Calu3 (cell line): ENCODE measurements at regions not wholly inside any gene's neighbourhood (a gene's known extent, or its start where the extent isn't known, plus 50 kb on each side); places are given as distances from the start of the nearest gene placed in this dataset.

Source experiments
- BruUV-seq: library from RNA; stranded (reverse); fragments of 400-500 nt; replicated peaks from 2 replicates; lab custom pipeline; 2021; lab: Mats Ljungman, UMichigan
- CTCF ChIA-PET: fragments of 300-600 bp; sonication (Branson Sonifier 250); formaldehyde crosslinking; loops from one replicate; lab custom pipeline; 2022; ENCODE audit warnings: antibody characterized with exemption; lab: Charles Lee
- DNase-seq: peaks from one replicate; pipeline ENCODE4 v3.0.0; 2022
- H3K27ac Mint-ChIP-seq: one replicate; pipeline ENCODE4 v1.8.0; 2022; ENCODE audit warnings: mixed read lengths; ENCODE audit not compliant: unreplicated experiment
- H3K27me3 Mint-ChIP-seq: one replicate; pipeline ENCODE4 v1.8.0; 2022; ENCODE audit warnings: mixed read lengths; ENCODE audit not compliant: unreplicated experiment
- H3K36me3 Mint-ChIP-seq: one replicate; pipeline ENCODE4 v1.8.0; 2022; ENCODE audit warnings: mild to moderate bottlenecking, moderate library complexity, mixed read lengths; ENCODE audit not compliant: insufficient read depth, unreplicated experiment
- H3K4me1 Mint-ChIP-seq: one replicate; pipeline ENCODE4 v1.8.0; 2022; ENCODE audit warnings: mild to moderate bottlenecking, low read depth, mixed read lengths; ENCODE audit not compliant: unreplicated experiment
- H3K4me3 Mint-ChIP-seq: one replicate; pipeline ENCODE4 v1.8.0; 2022; ENCODE audit warnings: mild to moderate bottlenecking, low read depth, moderate library complexity, mixed read lengths; ENCODE audit not compliant: unreplicated experiment
- H3K9me3 Mint-ChIP-seq: one replicate; pipeline ENCODE4 v1.8.0; 2022; ENCODE audit warnings: low read depth, mixed read lengths; ENCODE audit not compliant: unreplicated experiment
- CTCF ChIP-seq: fragments of 200-600 bp; IDR thresholded peaks from one replicate; pipeline ENCODE4 v1.8.0; 2022; ENCODE audit warnings: antibody characterized with exemption; ENCODE audit not compliant: unreplicated experiment
- intact Hi-C: fragments of 100-400 bp; cut with micrococcal nuclease; formaldehyde crosslinking; loops from one replicate; pipeline ENCODE4 v1.10.0; 2022; ENCODE audit not compliant: unreplicated experiment

GRCh38 chr2:180840641-180841040 is 139.8 kb upstream of the UBE2E3 start:
- no peak for TF ChIP-seq CTCF
- no peak overlapping the region for H3K4me3 Mint-ChIP-seq
- CTCF ChIA-PET, result no interaction called here
- no peak for DNase-seq
- BruUV-seq, result no TSS peak
- H3K27ac Mint-ChIP-seq, result no peak overlapping the region
- no peaks in the 10 kb centered on the region for H3K36me3 Mint-ChIP-seq
- no peaks in the 10 kb centered on the region for H3K4me1 Mint-ChIP-seq
- intact Hi-C loops, result no loop called here
- H3K27me3 Mint-ChIP-seq, result no peaks in the 10 kb centered on the region
- no peaks in the 10 kb centered on the region for H3K9me3 Mint-ChIP-seq

DNA sequence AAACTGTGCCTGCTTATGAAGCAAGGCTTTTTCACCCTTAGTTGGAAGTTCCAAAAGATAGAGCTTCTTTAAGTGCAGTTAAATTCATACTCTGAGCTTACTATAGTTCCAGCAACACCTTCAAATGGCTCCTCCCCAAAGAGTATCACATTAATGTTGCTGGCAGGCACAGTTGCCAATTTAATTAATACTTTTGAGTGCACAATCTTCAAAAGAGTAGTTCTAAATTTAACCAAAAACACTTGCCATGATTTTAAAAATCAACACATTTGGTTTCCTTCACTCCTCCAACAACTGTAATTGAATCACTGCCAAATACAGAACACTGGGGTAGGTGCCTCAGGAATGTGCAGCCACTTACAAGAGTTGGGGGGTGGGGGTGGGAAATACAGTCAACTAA is 150.6 kb upstream of the UBE2E3 start:
- intact Hi-C loops, result no loop called here
- Mint-ChIP-seq H3K4me1 (peaks cover 10% of the 10 kb centered on the region), H3K9me3 (no peaks in the 10 kb centered on the region), H3K36me3 (no peaks in the 10 kb centered on the region), H3K27ac (no peak overlapping the region), H3K27me3 (no peaks in the 10 kb centered on the region), H3K4me3 (no peak overlapping the region)
- no peak for TF ChIP-seq CTCF
- no peak for DNase-seq
- BruUV-seq, result no TSS peak
- CTCF ChIA-PET, result no interaction called here

- Mint-ChIP-seq H3K9me3 (no peaks in the 10 kb centered on the region), H3K4me3 (no peak overlapping the region), H3K36me3 (no peaks in the 10 kb centered on the region), H3K4me1 (peaks cover 10% of the 10 kb centered on the region), H3K27me3 (no peaks in the 10 kb centered on the region), H3K27ac (no peak overlapping the region)
- no peak for TF ChIP-seq CTCF
- intact Hi-C loops, result no loop called here
- BruUV-seq, result no TSS peak
- no peak for DNase-seq
- CTCF ChIA-PET, result no interaction called here
Measured at GRCh38 chr2:180829261-180829660, 151.1 kb upstream of the UBE2E3 start.

- Mint-ChIP-seq H3K9me3 (no peaks in the 10 kb centered on the region), H3K4me1 (peaks cover 10% of the 10 kb centered on the region), H3K27me3 (no peaks in the 10 kb centered on the region), H3K36me3 (no peaks in the 10 kb centered on the region), H3K4me3 (no peak overlapping the region), H3K27ac (no peak overlapping the region)
- TF ChIP-seq CTCF, result no peak
- no TSS peak for BruUV-seq
- intact Hi-C loops, result no loop called here
- DNase-seq, result no peak
- CTCF ChIA-PET, result no interaction called here
Measured at GRCh38 chr2:180828756-180829155, 151.6 kb upstream of the UBE2E3 start.
